Vagina (tissue), 2 donors: ENCODE measurements at regions not wholly inside any gene's neighbourhood (a gene's known extent, or its start where the extent isn't known, plus 50 kb on each side); places are given as distances from the start of the nearest gene placed in this dataset.

Experiments used
- POLR2A ChIP-seq, 2 donors: fragments of 450-650 bp; IDR thresholded peaks; one replicate each; pipeline ENCODE4 v1.6.1; 2017; ENCODE audit warnings: antibody characterized with exemption in 2 of 2, mild to moderate bottlenecking in 2 of 2, moderate library complexity in 2 of 2
- POLR2AphosphoS5 ChIP-seq, 2 donors: sonication (generic); formaldehyde crosslinking; IDR thresholded peaks; one replicate each; pipeline ENCODE4 v1.9.0; 2017; ENCODE audit warnings: antibody characterized with exemption in 2 of 2, mild to moderate bottlenecking in 2 of 2, low read depth in 1 of 2; ENCODE audit not compliant: insufficient read depth in 1 of 2

- TF ChIP-seq POLR2A (IDR thresholded peaks at IDR 0.05) = no peak
- no peak for TF ChIP-seq POLR2AphosphoS5 (IDR thresholded peaks at IDR 0.05; ENCODE audit: insufficient read depth in 1 of 2, low read depth in 1 of 2)
Observed at GRCh38 chr6:2554651-2555260, 196.0 kb downstream of the MYLK4 start.
